ENCODE measurements at regions not wholly inside any gene's neighbourhood (a gene's known extent, or its start where the extent isn't known, plus 50 kb on each side); places are given as distances from the start of the nearest gene placed in this dataset.
"Not testable (repeated sequence)": the region's sequence is repeated elsewhere in the genome, so short reads cannot be mapped to it uniquely, and the experiment has no call there.

GRCh38 chr7:65505320-65505633 is 131.6 kb downstream of the ZNF92 start:
- H3K27ac ChIP-seq (ENCODE audit: low read depth, low read length, poor library complexity, severe bottlenecking); H3K36me3 ChIP-seq (ENCODE audit: insufficient read depth, low read length); H3K9ac ChIP-seq (ENCODE audit: low read length); H3F3A ChIP-seq (ENCODE audit: insufficient read depth, low read length); H3K4me3 ChIP-seq (ENCODE audit: low read depth, low read length, poor library complexity, severe bottlenecking); H4K20me1 ChIP-seq (ENCODE audit: insufficient read depth, low read length); H3K27me3 ChIP-seq (ENCODE audit: insufficient read depth, low read length); H3K9me3 ChIP-seq (ENCODE audit: low read length); H3K79me2 ChIP-seq (ENCODE audit: insufficient read depth, low read length); H3K9me2 ChIP-seq (ENCODE audit: low read depth, low read length); H2AFZ ChIP-seq (ENCODE audit: low read length); H3K4me2 ChIP-seq (ENCODE audit: low read length): not testable (repeated sequence)
- H3K4me1 ChIP-seq (ENCODE audit: insufficient read depth, low read length, severe bottlenecking): peaks cover 33% of the 10 kb centered on the region

- peaks cover 20% of the 10 kb centered on the region for H3K4me1 ChIP-seq (ENCODE audit: insufficient read depth, low read length, severe bottlenecking)
- H3K27ac ChIP-seq (ENCODE audit: low read depth, low read length, poor library complexity, severe bottlenecking): peak overlapping the region; percentile 89
- peak overlapping the region; percentile 63 for H3K4me2 ChIP-seq (ENCODE audit: low read length)
- not testable (repeated sequence) for H3K9me2 ChIP-seq (ENCODE audit: low read depth, low read length); H3K36me3 ChIP-seq (ENCODE audit: insufficient read depth, low read length); H4K20me1 ChIP-seq (ENCODE audit: insufficient read depth, low read length); H3K9me3 ChIP-seq (ENCODE audit: low read length); H3F3A ChIP-seq (ENCODE audit: insufficient read depth, low read length); H3K79me2 ChIP-seq (ENCODE audit: insufficient read depth, low read length); H3K27me3 ChIP-seq (ENCODE audit: insufficient read depth, low read length)
- peak overlapping the region; percentile 81 for H3K9ac ChIP-seq (ENCODE audit: low read length)
- peak overlapping the region; percentile 15 for H2AFZ ChIP-seq (ENCODE audit: low read length)
- H3K4me3 ChIP-seq (ENCODE audit: low read depth, low read length, poor library complexity, severe bottlenecking): peak overlapping the region; percentile 76
Observed at GRCh38 chr7:65508581-65509367, 135.1 kb downstream of the ZNF92 start.

GRCh38 chr7:65509368-65510186 is 135.9 kb downstream of the ZNF92 start:
- Histone ChIP-seq H3K27me3 (ENCODE audit: insufficient read depth, low read length) (no peaks in the 10 kb centered on the region), H2AFZ (ENCODE audit: low read length) (peak overlapping the region; percentile 15), H4K20me1 (ENCODE audit: insufficient read depth, low read length) (no peaks in the 10 kb centered on the region), H3K36me3 (ENCODE audit: insufficient read depth, low read length) (no peaks in the 10 kb centered on the region), H3K9me3 (ENCODE audit: low read length) (no peaks in the 10 kb centered on the region), H3K79me2 (ENCODE audit: insufficient read depth, low read length) (no peaks in the 10 kb centered on the region; the same call in 1 of the 2 replicates), H3K9ac (ENCODE audit: low read length) (peak overlapping the region; percentile 81), H3K4me2 (ENCODE audit: low read length) (peak overlapping the region; percentile 63), H3K27ac (ENCODE audit: low read depth, low read length, poor library complexity, severe bottlenecking) (peak overlapping the region; percentile 89), H3K4me3 (ENCODE audit: low read depth, low read length, poor library complexity, severe bottlenecking) (peak overlapping the region; percentile 76), H3K9me2 (ENCODE audit: low read depth, low read length) (no peaks in the 10 kb centered on the region), H3F3A (ENCODE audit: insufficient read depth, low read length) (no peaks in the 10 kb centered on the region), H3K4me1 (ENCODE audit: insufficient read depth, low read length, severe bottlenecking) (peaks cover 20% of the 10 kb centered on the region)
- no peak for TF ChIP-seq CTCF (IDR thresholded peaks at IDR 0.05; ENCODE audit: low read length)
- no peak for TF ChIP-seq EZH2 (IDR thresholded peaks at IDR 0.05; ENCODE audit: borderline replicate concordance, low read length)

GRCh38 chr7:65510187-65510538 is 136.5 kb downstream of the ZNF92 start:
- not testable (repeated sequence) for H3F3A ChIP-seq (ENCODE audit: insufficient read depth, low read length); H4K20me1 ChIP-seq (ENCODE audit: insufficient read depth, low read length); H3K9me3 ChIP-seq (ENCODE audit: low read length); H2AFZ ChIP-seq (ENCODE audit: low read length); H3K79me2 ChIP-seq (ENCODE audit: insufficient read depth, low read length); H3K27me3 ChIP-seq (ENCODE audit: insufficient read depth, low read length); H3K9me2 ChIP-seq (ENCODE audit: low read depth, low read length); H3K36me3 ChIP-seq (ENCODE audit: insufficient read depth, low read length)
- Histone ChIP-seq H3K9ac (ENCODE audit: low read length) (peak overlapping the region; percentile 81), H3K27ac (ENCODE audit: low read depth, low read length, poor library complexity, severe bottlenecking) (peak overlapping the region; percentile 89), H3K4me1 (ENCODE audit: insufficient read depth, low read length, severe bottlenecking) (peaks cover 20% of the 10 kb centered on the region), H3K4me3 (ENCODE audit: low read depth, low read length, poor library complexity, severe bottlenecking) (peak overlapping the region; percentile 76), H3K4me2 (ENCODE audit: low read length) (peak overlapping the region; percentile 63)

- not testable (repeated sequence) for H4K20me1 ChIP-seq (ENCODE audit: insufficient read depth, low read length); H3F3A ChIP-seq (ENCODE audit: insufficient read depth, low read length); H3K9ac ChIP-seq (ENCODE audit: low read length); H3K4me3 ChIP-seq (ENCODE audit: low read depth, low read length, poor library complexity, severe bottlenecking); H3K27me3 ChIP-seq (ENCODE audit: insufficient read depth, low read length); H2AFZ ChIP-seq (ENCODE audit: low read length); H3K9me2 ChIP-seq (ENCODE audit: low read depth, low read length); H3K36me3 ChIP-seq (ENCODE audit: insufficient read depth, low read length); H3K4me1 ChIP-seq (ENCODE audit: insufficient read depth, low read length, severe bottlenecking); H3K4me2 ChIP-seq (ENCODE audit: low read length); H3K27ac ChIP-seq (ENCODE audit: low read depth, low read length, poor library complexity, severe bottlenecking); H3K79me2 ChIP-seq (ENCODE audit: insufficient read depth, low read length); H3K9me3 ChIP-seq (ENCODE audit: low read length)
Observed at GRCh38 chr7:65519751-65520150, 146.1 kb downstream of the ZNF92 start.

GRCh38 chr7:65545465-65546161 is 172.0 kb downstream of the ZNF92 start:
- H3K9me2 ChIP-seq (ENCODE audit: low read depth, low read length); H3K79me2 ChIP-seq (ENCODE audit: insufficient read depth, low read length); H3K9me3 ChIP-seq (ENCODE audit: low read length); H3K4me3 ChIP-seq (ENCODE audit: low read depth, low read length, poor library complexity, severe bottlenecking); H3K27me3 ChIP-seq (ENCODE audit: insufficient read depth, low read length); H3K4me1 ChIP-seq (ENCODE audit: insufficient read depth, low read length, severe bottlenecking); H3K36me3 ChIP-seq (ENCODE audit: insufficient read depth, low read length); H3K4me2 ChIP-seq (ENCODE audit: low read length); H3K9ac ChIP-seq (ENCODE audit: low read length); H2AFZ ChIP-seq (ENCODE audit: low read length); H3K27ac ChIP-seq (ENCODE audit: low read depth, low read length, poor library complexity, severe bottlenecking); H3F3A ChIP-seq (ENCODE audit: insufficient read depth, low read length); H4K20me1 ChIP-seq (ENCODE audit: insufficient read depth, low read length): not testable (repeated sequence)
